Activated CD8-positive, alpha-beta memory T cell treated with anti-CD3 and anti-CD28 coated beads, Interleukin-2, amount 10 ng/mL, durations not matched to agents 7 days and 5 days (primary cell): ENCODE measurements at regions not wholly inside any gene's neighbourhood (a gene's known extent, or its start where the extent isn't known, plus 50 kb on each side); places are given as distances from the start of the nearest gene placed in this dataset.

Source experiments
- ATAC-seq: fragments of 150-1000 bp; cut with Tn5 transposase; one replicate; pipeline ENCODE4 v1.10.0; 2021; ENCODE audit warnings: moderate library complexity
- CTCF ChIA-PET: fragments of 350-600 bp; sonication (Branson Sonifier 250); formaldehyde crosslinking; loops from one replicate; lab custom pipeline; 2021; ENCODE audit warnings: antibody characterized with exemption; lab: Charles Lee
- DNase-seq: peaks from one replicate; pipeline ENCODE4 v3.0.0-alpha.2; 2020
- H3K27ac Mint-ChIP-seq: one replicate; pipeline ENCODE4 v1.8.0; 2021; ENCODE audit warnings: mild to moderate bottlenecking, mixed read lengths
- H3K27me3 Mint-ChIP-seq: one replicate; pipeline ENCODE4 v1.8.0; 2021; ENCODE audit warnings: mixed read lengths
- H3K36me3 Mint-ChIP-seq: one replicate; pipeline ENCODE4 v1.8.0; 2021; ENCODE audit warnings: mild to moderate bottlenecking, mixed read lengths
- H3K4me1 Mint-ChIP-seq: one replicate; pipeline ENCODE4 v1.8.0; 2021; ENCODE audit warnings: mixed read lengths
- H3K4me3 Mint-ChIP-seq: one replicate; pipeline ENCODE4 v1.8.0; 2021; ENCODE audit warnings: mild to moderate bottlenecking, moderate library complexity, mixed read lengths
- H3K9me3 Mint-ChIP-seq: one replicate; pipeline ENCODE4 v1.8.0; 2022; ENCODE audit warnings: low read depth, mixed read lengths

DNA sequence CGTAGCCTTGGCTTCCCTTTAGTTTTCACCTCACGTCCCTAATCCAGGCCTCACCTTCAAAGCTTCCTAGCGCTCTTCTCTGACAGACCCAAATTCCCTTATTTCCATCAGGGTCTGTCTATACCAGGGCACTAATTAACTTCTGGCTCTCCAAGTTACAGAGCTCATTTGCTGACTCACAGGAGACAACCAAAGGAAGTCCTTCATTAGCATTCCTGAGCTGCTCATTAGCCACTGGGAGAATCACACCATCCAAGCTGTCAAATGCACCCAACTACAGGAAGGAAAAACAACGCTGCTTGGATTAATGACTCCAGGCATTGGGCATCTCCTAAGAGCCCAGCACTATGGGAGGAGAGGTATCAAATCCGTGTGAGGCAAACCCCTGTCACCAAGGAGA lies 109.8 kb upstream of the ALK start:
- Mint-ChIP-seq H3K9me3 (no peaks in the 10 kb centered on the region), H3K4me1 (no peaks in the 10 kb centered on the region), H3K36me3 (no peaks in the 10 kb centered on the region), H3K4me3 (no peak overlapping the region), H3K27me3 (peaks cover 13% of the 10 kb centered on the region), H3K27ac (no peak overlapping the region)
- ATAC-seq (no peak), DNase-seq (no peak)
- CTCF ChIA-PET = interaction anchor here (1.1 kb wide), 1 partner anchor 41 kb away, joined by 3 read pairs; no protein-coding TSS in a partner anchor

DNA sequence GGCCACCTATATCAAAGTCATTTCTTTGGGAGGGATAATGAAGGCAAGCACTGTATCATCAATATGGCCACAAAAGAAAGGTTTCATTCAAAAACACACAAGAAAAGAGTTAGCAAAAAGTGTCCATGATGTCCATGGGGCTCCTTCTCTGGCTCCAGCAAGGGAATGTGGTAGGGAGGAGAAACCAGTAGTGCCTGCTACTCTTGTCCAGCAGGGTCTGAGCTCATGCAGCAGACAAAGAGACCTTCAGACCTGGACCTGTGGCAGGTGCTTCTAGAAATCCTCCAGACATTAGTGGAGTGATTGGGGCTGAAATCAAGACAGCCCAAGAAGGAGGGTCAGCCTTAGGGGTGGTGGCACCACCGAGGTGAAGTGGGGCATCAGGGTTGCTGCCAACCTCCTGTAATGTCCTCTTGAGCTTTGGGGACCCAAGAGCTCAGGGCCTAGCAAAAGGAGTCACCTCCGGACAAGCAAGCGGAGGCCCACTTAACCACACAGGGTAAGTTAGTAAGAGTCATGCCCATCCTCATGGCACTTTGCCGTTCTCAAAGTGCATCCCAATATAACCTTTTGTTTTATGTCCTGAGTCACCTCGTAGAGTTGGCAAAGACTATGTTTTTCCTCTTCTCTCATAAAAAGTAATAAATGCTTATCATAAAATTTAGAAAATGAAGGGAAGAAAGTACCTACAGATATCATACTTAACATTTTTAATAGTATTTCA lies 112.6 kb upstream of the YPEL5 start:
- no peak overlapping the region for H3K4me3 Mint-ChIP-seq
- H3K27ac Mint-ChIP-seq = no peak overlapping the region
- peaks cover 13% of the 10 kb centered on the region for H3K27me3 Mint-ChIP-seq
- ATAC-seq = no peak
- H3K9me3 Mint-ChIP-seq = no peaks in the 10 kb centered on the region
- H3K36me3 Mint-ChIP-seq = no peaks in the 10 kb centered on the region
- CTCF ChIA-PET = interaction anchor here (1.0 kb wide), 1 partner anchor 38 kb away, joined by 3 read pairs; no protein-coding TSS in a partner anchor
- no peak for DNase-seq
- no peaks in the 10 kb centered on the region for H3K4me1 Mint-ChIP-seq

DNA sequence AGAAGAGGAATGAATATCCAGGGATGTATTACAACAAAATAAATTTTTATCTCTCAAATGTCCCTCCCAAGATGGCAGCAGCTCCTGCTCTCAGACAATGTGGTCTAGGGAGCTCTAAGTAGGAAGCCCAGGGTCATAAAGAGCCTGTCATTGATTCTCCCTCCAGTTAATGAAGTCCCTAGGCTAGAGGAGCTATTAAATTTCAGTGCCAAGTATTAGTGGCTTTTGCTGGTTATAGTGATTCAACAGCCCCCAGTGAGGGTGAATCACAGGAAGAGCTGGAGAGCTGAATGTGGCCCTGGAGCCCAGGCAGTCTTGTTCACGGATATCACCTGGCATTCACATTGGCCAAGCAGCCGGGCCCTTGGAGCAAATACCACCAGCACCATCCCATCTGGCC lies 109.8 kb upstream of the YPEL5 start:
- no peak for DNase-seq
- peaks cover 3% of the 10 kb centered on the region for H3K4me1 Mint-ChIP-seq
- ATAC-seq = no peak

DNA sequence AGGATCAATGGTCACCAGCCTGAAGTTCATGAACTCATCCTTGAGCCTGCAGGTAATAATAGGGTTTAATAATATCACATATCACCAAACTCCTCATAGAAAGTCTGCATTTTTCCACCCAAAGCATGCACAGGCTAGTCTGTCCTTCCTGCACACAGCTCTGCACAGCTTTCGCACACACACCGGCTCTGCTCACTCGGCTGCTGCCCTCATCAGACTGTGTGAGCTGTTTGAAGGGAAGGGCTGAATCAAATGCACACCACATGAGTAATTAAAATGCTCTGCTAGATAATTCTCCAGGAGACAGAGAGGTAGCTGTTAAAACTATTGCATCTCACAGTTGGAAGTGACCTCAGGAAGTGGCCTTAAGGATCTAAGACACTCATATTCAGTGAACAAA lies 108.4 kb upstream of the YPEL5 start:
- no peak overlapping the region for H3K27ac Mint-ChIP-seq
- H3K36me3 Mint-ChIP-seq = no peaks in the 10 kb centered on the region
- CTCF ChIA-PET = interaction anchor here (0.6 kb wide), 1 partner anchor 1201 kb away, joined by 3 read pairs; no protein-coding TSS in a partner anchor
- no peak overlapping the region for H3K4me3 Mint-ChIP-seq
- no peaks in the 10 kb centered on the region for H3K9me3 Mint-ChIP-seq
- DNase-seq = no peak
- no peak for ATAC-seq
- H3K27me3 Mint-ChIP-seq = peaks cover 21% of the 10 kb centered on the region
- H3K4me1 Mint-ChIP-seq = peaks cover 3% of the 10 kb centered on the region

More for the DNA sequence above, 109.8 kb upstream of the YPEL5 start:
- Mint-ChIP-seq H3K27me3 (peaks cover 19% of the 10 kb centered on the region), H3K27ac (no peak overlapping the region), H3K9me3 (no peaks in the 10 kb centered on the region), H3K36me3 (no peaks in the 10 kb centered on the region), H3K4me3 (no peak overlapping the region)
- CTCF ChIA-PET = no interaction called here

DNA sequence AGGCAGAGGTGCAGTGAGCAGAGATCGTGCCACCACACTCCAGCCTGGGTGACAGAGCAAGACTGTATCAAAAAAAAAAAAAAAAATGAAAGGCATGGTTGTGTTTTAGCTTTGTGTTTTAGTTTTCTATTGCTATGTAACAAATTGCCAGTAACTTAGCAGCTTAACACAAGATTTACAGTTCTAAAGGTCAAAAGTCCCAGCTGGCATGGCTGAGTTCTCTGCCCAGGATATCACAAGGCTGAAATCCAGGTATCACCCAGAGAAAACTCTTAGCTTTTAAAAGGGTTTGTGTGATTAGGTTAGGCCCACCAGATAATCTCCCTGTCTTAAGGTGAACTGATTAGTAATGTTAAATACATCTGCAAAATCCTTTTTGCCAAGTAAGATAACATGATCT lies 107.7 kb upstream of the YPEL5 start:
- CTCF ChIA-PET = interaction anchor here (0.6 kb wide), 1 partner anchor 1202 kb away, joined by 3 read pairs; no protein-coding TSS in a partner anchor
- ATAC-seq = no peak
- no peaks in the 10 kb centered on the region for H3K9me3 Mint-ChIP-seq
- peaks cover 3% of the 10 kb centered on the region for H3K4me1 Mint-ChIP-seq
- peaks cover 26% of the 10 kb centered on the region for H3K27me3 Mint-ChIP-seq
- H3K36me3 Mint-ChIP-seq = no peaks in the 10 kb centered on the region
- DNase-seq = no peak
- H3K4me3 Mint-ChIP-seq = no peak overlapping the region
- H3K27ac Mint-ChIP-seq = no peak overlapping the region

DNA sequence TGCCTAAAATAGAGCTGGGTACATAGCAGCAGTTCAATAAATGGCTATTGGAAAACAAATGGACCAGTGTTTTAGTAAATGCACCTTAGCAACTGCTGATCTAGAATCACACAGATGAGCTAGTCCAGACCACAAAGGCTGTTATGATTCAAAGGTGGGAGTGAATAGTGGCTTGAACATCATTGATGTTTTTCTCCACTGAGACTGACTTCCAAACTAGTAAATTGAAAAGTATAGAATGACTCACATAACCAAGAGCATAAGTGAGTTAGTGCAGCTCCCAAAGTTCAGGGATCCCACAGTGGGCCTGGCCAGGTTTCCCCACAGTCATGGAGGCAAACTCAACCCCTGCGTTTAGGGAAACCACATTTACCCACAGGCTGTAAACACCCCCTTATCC lies 106.7 kb upstream of the YPEL5 start:
- H3K27me3 Mint-ChIP-seq = peaks cover 34% of the 10 kb centered on the region
- ATAC-seq (peak; percentile 23), DNase-seq (no peak)
- CTCF ChIA-PET = interaction anchor here (0.8 kb wide), 1 partner anchor 14 kb away, joined by 3 read pairs; no protein-coding TSS in a partner anchor
- H3K4me3 Mint-ChIP-seq = no peak overlapping the region
- H3K4me1 Mint-ChIP-seq = peaks cover 3% of the 10 kb centered on the region
- H3K36me3 Mint-ChIP-seq = no peaks in the 10 kb centered on the region
- H3K27ac Mint-ChIP-seq = no peak overlapping the region
- H3K9me3 Mint-ChIP-seq = no peaks in the 10 kb centered on the region

DNA sequence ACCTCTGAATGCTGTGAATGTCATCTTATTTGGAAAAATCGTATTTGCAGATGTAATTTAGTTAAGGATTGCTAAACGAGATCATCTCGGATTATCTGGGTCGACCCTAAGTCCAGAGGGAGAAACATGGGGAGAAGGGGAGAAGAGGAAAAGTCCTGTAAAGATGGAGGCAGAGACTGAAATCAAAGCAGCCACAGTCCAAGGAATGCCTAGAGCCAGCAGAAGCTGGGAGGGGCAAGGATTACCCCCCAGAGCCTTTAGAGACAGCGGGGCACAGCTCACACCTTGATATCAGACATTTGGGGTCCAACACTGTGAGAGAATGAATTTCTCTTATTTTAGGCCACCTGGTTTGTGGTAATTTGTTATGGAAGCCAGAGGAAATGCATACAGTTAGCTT lies 104.9 kb upstream of the YPEL5 start:
- Mint-ChIP-seq H3K4me1 (peaks cover 3% of the 10 kb centered on the region), H3K36me3 (no peaks in the 10 kb centered on the region), H3K27ac (no peak overlapping the region), H3K27me3 (peaks cover 36% of the 10 kb centered on the region), H3K9me3 (no peaks in the 10 kb centered on the region), H3K4me3 (no peak overlapping the region)
- CTCF ChIA-PET = no interaction called here
- DNase-seq (no peak), ATAC-seq (no peak)

DNA sequence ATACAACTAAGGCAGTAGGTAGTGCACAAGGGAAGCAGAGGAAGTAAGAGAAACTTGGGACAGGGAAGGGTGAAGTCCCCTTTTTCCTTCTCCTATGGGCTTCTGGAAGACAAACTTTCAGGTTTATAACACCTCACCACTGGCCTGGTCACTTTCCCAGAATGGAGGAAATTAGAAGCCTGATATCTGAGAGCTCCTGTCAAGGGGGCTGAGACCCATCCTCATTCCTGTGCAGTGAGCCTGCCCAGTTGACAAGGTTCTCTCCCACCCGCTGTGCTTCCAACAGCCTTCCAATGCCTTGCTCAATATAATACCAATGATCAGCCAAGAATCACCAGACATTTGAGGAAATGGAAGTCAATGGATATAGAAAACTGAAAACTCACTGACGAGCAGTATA lies 100.4 kb upstream of the YPEL5 start:
- Mint-ChIP-seq H3K27ac (no peak overlapping the region), H3K9me3 (no peaks in the 10 kb centered on the region), H3K4me1 (no peaks in the 10 kb centered on the region), H3K27me3 (peaks cover 47% of the 10 kb centered on the region), H3K36me3 (no peaks in the 10 kb centered on the region), H3K4me3 (no peak overlapping the region)
- DNase-seq (no peak), ATAC-seq (no peak)
- CTCF ChIA-PET = no interaction called here

DNA sequence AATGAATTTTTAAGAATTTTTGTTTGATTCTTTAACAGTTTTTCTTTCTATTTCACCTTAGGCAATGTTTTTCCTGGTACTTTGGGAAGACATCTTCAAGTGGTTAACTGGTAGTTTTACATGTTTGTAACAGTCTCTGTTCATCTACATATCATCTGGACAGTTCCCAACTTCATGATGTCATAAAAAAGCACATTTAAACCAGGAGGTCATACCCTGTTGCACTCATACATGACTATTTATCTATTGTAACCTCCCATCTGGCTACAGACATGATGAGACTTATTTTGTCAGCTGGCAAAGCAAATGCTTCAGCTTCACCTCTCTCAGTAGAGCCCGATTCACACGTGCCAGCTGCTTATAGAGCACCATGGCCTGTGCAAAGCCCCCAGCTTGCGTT lies 99.8 kb upstream of the YPEL5 start:
- Mint-ChIP-seq H3K36me3 (no peaks in the 10 kb centered on the region), H3K4me3 (no peak overlapping the region), H3K27ac (no peak overlapping the region), H3K4me1 (no peaks in the 10 kb centered on the region), H3K9me3 (no peaks in the 10 kb centered on the region), H3K27me3 (peaks cover 48% of the 10 kb centered on the region)
- ATAC-seq (no peak), DNase-seq (no peak)
- CTCF ChIA-PET = no interaction called here

- Mint-ChIP-seq H3K27ac (no peak overlapping the region), H3K36me3 (no peaks in the 10 kb centered on the region), H3K4me1 (no peaks in the 10 kb centered on the region), H3K4me3 (no peak overlapping the region), H3K9me3 (no peaks in the 10 kb centered on the region), H3K27me3 (peaks cover 50% of the 10 kb centered on the region)
- no peak for DNase-seq
- ATAC-seq = no peak
- CTCF ChIA-PET = no interaction called here
These were observed 98.1 kb upstream of the YPEL5 start for GRCh38 chr2:30048636-30049175.

GRCh38 chr2:30055548-30055947 lies 91.3 kb upstream of the YPEL5 start:
- ATAC-seq (no peak), DNase-seq (no peak)
- CTCF ChIA-PET = interaction anchor here (0.6 kb wide), 1 partner anchor 1217 kb away, joined by 3 read pairs; no protein-coding TSS in a partner anchor
- no peak overlapping the region for H3K27ac Mint-ChIP-seq
- no peak overlapping the region for H3K4me3 Mint-ChIP-seq
- no peaks in the 10 kb centered on the region for H3K4me1 Mint-ChIP-seq
- H3K9me3 Mint-ChIP-seq = no peaks in the 10 kb centered on the region
- peaks cover 33% of the 10 kb centered on the region for H3K27me3 Mint-ChIP-seq
- H3K36me3 Mint-ChIP-seq = no peaks in the 10 kb centered on the region

GRCh38 chr2:30060562-30060961 lies 86.2 kb upstream of the YPEL5 start:
- ATAC-seq (no peak), DNase-seq (no peak)
- Mint-ChIP-seq H3K4me3 (no peak overlapping the region), H3K27me3 (peaks cover 25% of the 10 kb centered on the region), H3K4me1 (no peaks in the 10 kb centered on the region), H3K36me3 (no peaks in the 10 kb centered on the region), H3K9me3 (peaks cover 2% of the 10 kb centered on the region), H3K27ac (no peak overlapping the region)
- CTCF ChIA-PET = interaction anchor here (1.9 kb wide), 1 partner anchor 12 kb away, joined by 8 read pairs; no protein-coding TSS in a partner anchor

DNA sequence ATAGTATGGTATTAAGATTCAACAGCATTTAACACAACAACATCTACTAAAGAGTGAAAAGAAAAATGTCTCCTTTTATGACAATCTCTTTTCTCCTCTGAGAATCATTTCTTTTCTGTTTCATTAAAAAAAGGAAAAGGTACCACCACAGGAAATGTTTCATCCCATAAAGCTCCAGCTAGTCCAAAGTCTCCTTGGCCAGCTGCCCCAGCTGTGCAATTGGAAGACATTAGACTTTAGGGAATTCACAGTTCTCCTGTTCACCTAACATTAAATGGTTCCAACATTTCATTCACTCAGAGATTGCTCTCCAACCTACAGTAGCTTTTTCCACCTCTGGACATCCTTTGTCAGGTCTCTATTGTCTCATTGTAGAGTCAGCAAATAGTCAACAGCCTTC lies 78.7 kb upstream of the YPEL5 start:
- ATAC-seq = no peak
- H3K27me3 Mint-ChIP-seq = peaks cover 27% of the 10 kb centered on the region
- no peaks in the 10 kb centered on the region for H3K4me1 Mint-ChIP-seq
- DNase-seq = no peak
- no peak overlapping the region for H3K4me3 Mint-ChIP-seq
- H3K36me3 Mint-ChIP-seq = no peaks in the 10 kb centered on the region
- H3K9me3 Mint-ChIP-seq = peaks cover 2% of the 10 kb centered on the region
- CTCF ChIA-PET = no interaction called here
- H3K27ac Mint-ChIP-seq = no peak overlapping the region
